Astrocyte (in vitro differentiated cells and primary cell): ENCODE measurements at regions not wholly inside any gene's neighbourhood (a gene's known extent, or its start where the extent isn't known, plus 50 kb on each side); places are given as distances from the start of the nearest gene placed in this dataset.

Source experiments
- CTCF ChIP-seq: IDR thresholded peaks from 2 replicates; pipeline ENCODE4 v1.5.1; 2011; ENCODE audit warnings: low read depth, mild to moderate bottlenecking, inconsistent platforms, low read length, moderate library complexity; ENCODE audit not compliant: insufficient read depth
- EZH2 ChIP-seq: IDR thresholded peaks from 2 replicates; pipeline ENCODE4 v1.6.1; 2012; ENCODE audit warnings: mild to moderate bottlenecking, low read length, inconsistent platforms; ENCODE audit not compliant: insufficient read depth

- TF ChIP-seq CTCF (no peak), EZH2 (no peak)
Measured at GRCh38 chr14:65849091-65849490, 436.6 kb downstream of the FUT8 start.
